ENCODE measurements at regions not wholly inside any gene's neighbourhood (a gene's known extent, or its start where the extent isn't known, plus 50 kb on each side); places are given as distances from the start of the nearest gene placed in this dataset.

- no peak for ATAC-seq
- Mint-ChIP-seq H3K9me3 (peaks cover 12% of the 10 kb centered on the region), H3K4me3 (no peak overlapping the region), H3K27me3 (ENCODE audit: low read depth) (peaks cover 3% of the 10 kb centered on the region; the same call in 1 of the 2 replicates), H3K27ac (no peak overlapping the region), H3K36me3 (no peaks in the 10 kb centered on the region), H3K4me1 (no peaks in the 10 kb centered on the region)
- TF ChIP-seq MAX (CRISPR knock-in tag; IDR thresholded peaks at IDR 0.05): no peak
- TF ChIP-seq, protein P1, sequence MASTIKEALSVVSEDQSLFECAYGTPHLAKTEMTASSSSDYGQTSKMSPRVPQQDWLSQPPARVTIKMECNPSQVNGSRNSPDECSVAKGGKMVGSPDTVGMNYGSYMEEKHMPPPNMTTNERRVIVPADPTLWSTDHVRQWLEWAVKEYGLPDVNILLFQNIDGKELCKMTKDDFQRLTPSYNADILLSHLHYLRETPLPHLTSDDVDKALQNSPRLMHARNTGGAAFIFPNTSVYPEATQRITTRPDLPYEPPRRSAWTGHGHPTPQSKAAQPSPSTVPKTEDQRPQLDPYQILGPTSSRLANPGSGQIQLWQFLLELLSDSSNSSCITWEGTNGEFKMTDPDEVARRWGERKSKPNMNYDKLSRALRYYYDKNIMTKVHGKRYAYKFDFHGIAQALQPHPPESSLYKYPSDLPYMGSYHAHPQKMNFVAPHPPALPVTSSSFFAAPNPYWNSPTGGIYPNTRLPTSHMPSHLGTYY (CRISPR knock-in tag; IDR thresholded peaks at IDR 0.05): no peak
- TF ChIP-seq E2F4 (CRISPR knock-in tag; IDR thresholded peaks at IDR 0.05; ENCODE audit: borderline replicate concordance, low read depth): no peak
- no peak for TF ChIP-seq TP53 (CRISPR knock-in tag; IDR thresholded peaks at IDR 0.05)
- TF ChIP-seq ZNF263 (CRISPR knock-in tag; IDR thresholded peaks at IDR 0.05; ENCODE audit: low read depth): no peak
- no peak for TF ChIP-seq NFATC4 (CRISPR knock-in tag; IDR thresholded peaks at IDR 0.05)
- TF ChIP-seq ZNF671 (CRISPR knock-in tag; IDR thresholded peaks at IDR 0.05): no peak
- no peak for TF ChIP-seq AR (CRISPR knock-in tag; IDR thresholded peaks at IDR 0.05)
- TF ChIP-seq ATF1 (CRISPR knock-in tag; IDR thresholded peaks at IDR 0.05): no peak
- no peak for TF ChIP-seq RORB (CRISPR knock-in tag; IDR thresholded peaks at IDR 0.05)
- TF ChIP-seq STAT6 (CRISPR knock-in tag; conservative IDR thresholded peaks at IDR 0.05; ENCODE audit: low read depth): no peak
- TF ChIP-seq OVOL2 (CRISPR knock-in tag; IDR thresholded peaks at IDR 0.05; ENCODE audit: borderline replicate concordance): no peak
- no peak for TF ChIP-seq ZNF281 (CRISPR knock-in tag; IDR thresholded peaks at IDR 0.05)
- no peak for TF ChIP-seq ZNF138 (CRISPR knock-in tag; conservative IDR thresholded peaks at IDR 0.05)
- no peak for TF ChIP-seq NFYB (CRISPR knock-in tag; conservative IDR thresholded peaks at IDR 0.05; ENCODE audit: low read depth)
- no peak for TF ChIP-seq MYBL2 (CRISPR knock-in tag; IDR thresholded peaks at IDR 0.05)
- TF ChIP-seq, protein P2, sequence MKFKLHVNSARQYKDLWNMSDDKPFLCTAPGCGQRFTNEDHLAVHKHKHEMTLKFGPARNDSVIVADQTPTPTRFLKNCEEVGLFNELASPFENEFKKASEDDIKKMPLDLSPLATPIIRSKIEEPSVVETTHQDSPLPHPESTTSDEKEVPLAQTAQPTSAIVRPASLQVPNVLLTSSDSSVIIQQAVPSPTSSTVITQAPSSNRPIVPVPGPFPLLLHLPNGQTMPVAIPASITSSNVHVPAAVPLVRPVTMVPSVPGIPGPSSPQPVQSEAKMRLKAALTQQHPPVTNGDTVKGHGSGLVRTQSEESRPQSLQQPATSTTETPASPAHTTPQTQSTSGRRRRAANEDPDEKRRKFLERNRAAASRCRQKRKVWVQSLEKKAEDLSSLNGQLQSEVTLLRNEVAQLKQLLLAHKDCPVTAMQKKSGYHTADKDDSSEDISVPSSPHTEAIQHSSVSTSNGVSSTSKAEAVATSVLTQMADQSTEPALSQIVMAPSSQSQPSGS (CRISPR knock-in tag; IDR thresholded peaks at IDR 0.05; ENCODE audit: borderline replicate concordance, low read depth): no peak
- no peak for DNase-seq (ENCODE audit: low spot score)
- CTCF ChIA-PET: interaction anchor here (1.0 kb wide), 1 partner anchor 12 kb away, joined by 4 read pairs; no protein-coding TSS in a partner anchor
- POLR2A ChIA-PET: no interaction called here
Observed at GRCh38 chr13:111462221-111462764, 141.9 kb downstream of the TEX29 start.

Measured in WTC11 (cell line).